AG10803 (cell line): ENCODE measurements at regions not wholly inside any gene's neighbourhood (a gene's known extent, or its start where the extent isn't known, plus 50 kb on each side); places are given as distances from the start of the nearest gene placed in this dataset.

ENCODE experiments used
- DNase-seq: peaks from one replicate; pipeline ENCODE4 v3.0.0; 2010; ENCODE audit warnings: low read depth
- H3K4me3 ChIP-seq: 2 replicates; pipeline ENCODE4 v1.5.1; 2011; ENCODE audit warnings: mild to moderate bottlenecking, low read length, control low read depth
- TF ChIP-seq, protein P1 (sequence below): conservative IDR thresholded peaks from 2 replicates; pipeline ENCODE4 v1.5.1; 2011; ENCODE audit warnings: mild to moderate bottlenecking, low read length, control low read depth, inconsistent platforms

DNA sequence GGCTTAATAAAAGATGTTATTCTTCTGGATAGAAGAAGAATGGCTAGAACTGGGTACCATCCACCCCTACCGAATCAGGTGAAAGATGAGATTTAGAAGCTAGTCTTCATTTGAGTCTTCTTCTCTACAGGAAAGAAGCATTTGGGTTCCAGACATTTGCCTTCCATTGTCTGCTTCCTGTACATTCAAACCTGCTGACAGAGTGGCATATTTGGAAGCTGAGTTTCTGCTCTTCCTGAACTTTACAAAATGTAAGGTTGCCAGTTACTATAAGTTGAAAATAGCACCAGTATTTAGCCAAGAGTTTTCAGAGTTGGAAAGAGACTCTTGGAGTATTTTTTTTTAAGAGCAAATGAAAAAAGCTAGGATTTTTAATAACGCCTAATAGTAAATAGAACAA lies 525.4 kb upstream of the TLE4 start:
- H3K4me3 ChIP-seq, result no peak overlapping the region
- TF ChIP-seq, protein P1, sequence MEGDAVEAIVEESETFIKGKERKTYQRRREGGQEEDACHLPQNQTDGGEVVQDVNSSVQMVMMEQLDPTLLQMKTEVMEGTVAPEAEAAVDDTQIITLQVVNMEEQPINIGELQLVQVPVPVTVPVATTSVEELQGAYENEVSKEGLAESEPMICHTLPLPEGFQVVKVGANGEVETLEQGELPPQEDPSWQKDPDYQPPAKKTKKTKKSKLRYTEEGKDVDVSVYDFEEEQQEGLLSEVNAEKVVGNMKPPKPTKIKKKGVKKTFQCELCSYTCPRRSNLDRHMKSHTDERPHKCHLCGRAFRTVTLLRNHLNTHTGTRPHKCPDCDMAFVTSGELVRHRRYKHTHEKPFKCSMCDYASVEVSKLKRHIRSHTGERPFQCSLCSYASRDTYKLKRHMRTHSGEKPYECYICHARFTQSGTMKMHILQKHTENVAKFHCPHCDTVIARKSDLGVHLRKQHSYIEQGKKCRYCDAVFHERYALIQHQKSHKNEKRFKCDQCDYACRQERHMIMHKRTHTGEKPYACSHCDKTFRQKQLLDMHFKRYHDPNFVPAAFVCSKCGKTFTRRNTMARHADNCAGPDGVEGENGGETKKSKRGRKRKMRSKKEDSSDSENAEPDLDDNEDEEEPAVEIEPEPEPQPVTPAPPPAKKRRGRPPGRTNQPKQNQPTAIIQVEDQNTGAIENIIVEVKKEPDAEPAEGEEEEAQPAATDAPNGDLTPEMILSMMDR, result no peak
- DNase-seq, result no peak

DNA sequence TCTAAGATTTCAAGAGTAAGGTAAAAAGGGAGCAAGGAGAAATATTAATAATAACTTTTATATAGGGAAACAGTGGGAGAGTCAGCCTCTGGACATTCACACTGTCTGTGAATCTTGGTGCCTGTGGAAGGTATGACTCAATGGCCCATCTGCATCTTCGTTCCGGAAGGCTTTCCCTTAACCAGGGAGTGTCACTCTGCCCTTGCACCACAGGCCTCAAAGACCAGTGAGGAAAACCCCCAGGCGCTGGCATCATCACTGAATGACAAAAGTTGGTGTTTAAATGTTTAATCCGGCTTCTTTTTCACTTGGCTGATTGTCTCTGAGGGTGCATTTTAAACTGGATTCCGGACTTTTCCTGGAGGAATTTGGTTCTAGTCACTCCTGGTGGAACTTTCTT lies 522.4 kb upstream of the TLE4 start:
- H3K4me3 ChIP-seq, result no peak overlapping the region
- TF ChIP-seq, protein P1, result no peak
- DNase-seq, result no peak

DNA sequence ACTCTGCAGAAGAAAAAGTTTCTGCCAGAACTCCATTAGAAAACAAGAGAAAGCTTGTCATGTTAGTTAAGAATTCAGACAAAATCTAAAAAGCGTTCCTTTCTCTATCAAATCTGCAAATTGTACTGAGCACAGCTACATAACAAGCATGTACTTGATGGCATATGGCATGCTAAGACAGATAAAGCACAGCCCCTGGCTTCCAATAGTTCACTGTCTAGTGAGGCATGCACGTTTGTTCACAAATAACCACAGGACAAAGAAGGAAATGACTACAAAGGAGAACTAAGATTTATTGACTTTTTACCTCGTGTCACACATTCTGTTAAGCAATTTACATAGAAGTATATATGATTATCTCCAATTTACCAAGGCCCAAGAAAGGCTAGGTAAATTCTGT lies 518.2 kb upstream of the TLE4 start:
- TF ChIP-seq, protein P1, result no peak
- no peak overlapping the region for H3K4me3 ChIP-seq
- peak; percentile 3 for DNase-seq

DNA sequence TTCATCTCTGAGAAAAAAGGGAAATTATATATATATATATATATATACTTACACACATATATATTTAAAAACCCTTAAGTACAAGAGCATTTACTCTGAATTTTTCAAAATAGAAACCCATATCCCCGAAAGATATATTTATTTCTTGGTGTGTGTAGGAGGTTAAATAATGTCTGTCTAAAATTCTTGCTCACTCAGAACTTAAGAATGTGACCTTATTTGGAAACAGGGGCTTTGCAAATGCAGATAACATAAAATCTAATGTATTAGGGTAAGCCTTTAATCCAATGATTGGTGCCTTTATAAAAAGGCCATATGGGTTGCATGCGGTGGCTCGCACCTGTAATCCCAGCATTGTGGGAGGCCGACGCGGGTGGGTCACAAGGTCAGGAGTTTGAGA lies 517.3 kb upstream of the TLE4 start:
- no peak overlapping the region for H3K4me3 ChIP-seq
- peak; percentile 5 for DNase-seq
- TF ChIP-seq, protein P1, result no peak

DNA sequence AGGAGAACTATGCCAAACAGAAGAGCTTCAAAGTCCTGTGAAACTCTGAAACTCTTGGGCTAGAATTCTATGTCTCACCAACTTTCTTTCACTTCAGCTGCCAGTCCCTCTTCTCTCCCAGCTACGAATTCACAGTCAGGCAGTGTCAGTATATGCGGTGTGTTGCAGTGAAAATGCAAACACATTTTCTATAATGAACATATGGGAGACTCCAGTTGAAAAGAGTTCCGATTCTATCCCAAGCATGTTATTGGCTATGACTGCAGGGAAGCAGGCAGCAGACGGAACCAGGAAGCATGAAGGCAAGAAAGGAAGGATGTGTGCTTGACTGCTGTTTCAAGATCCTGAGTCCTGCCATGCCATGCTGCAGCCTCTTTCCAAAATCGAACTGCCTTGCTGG lies 515.7 kb upstream of the TLE4 start:
- TF ChIP-seq, protein P1, result no peak
- DNase-seq, result no peak
- no peak overlapping the region for H3K4me3 ChIP-seq

DNA sequence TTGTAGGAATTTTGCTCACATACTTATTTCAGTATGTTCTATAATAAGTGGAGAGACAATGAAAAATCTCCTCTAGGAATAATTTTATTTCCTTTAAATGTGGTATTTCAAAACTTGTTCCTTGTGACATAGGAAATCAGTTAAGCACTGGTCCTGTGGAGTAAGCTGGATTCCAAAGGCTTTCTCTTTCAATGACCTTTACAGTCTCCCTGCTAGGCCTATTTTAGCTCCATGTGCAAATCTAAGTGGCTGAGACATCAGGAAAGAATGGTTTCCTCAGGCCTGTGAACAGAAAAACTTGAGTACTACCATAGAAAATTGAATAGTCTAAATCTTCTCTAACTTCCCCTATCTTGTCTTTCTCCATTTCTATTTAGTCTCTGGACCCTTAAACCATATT lies 514.2 kb upstream of the TLE4 start:
- H3K4me3 ChIP-seq, result no peak overlapping the region
- peak; percentile 48 for DNase-seq
- TF ChIP-seq, protein P1, result no peak

DNA sequence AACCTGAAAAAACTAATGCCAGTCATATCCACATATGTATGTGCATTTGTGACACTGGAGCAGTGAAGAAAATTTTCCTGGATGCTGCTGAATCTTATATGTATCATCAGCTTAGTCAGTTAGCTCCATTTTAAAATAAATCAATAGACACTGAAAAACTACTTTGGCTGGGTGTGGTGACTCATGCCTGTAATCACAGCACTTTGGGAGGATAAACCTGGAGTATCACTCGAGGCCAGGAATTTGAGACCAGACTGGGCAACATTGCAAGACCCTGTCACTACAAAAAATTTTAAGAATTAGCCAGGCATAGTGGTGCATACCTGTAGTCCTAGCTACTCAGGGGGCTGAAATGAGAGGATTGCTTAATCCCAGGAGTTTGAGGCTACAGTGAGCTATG lies 511.0 kb upstream of the TLE4 start:
- TF ChIP-seq, protein P1, result no peak
- DNase-seq, result peak; percentile 4
- H3K4me3 ChIP-seq, result no peak overlapping the region
